ENCODE measurements at regions not wholly inside any gene's neighbourhood (a gene's known extent, or its start where the extent isn't known, plus 50 kb on each side); places are given as distances from the start of the nearest gene placed in this dataset.

GRCh38 chr4:121229993-121230392 lies 65.9 kb upstream of the TNIP3 start:
- no peak for DNase-seq (ENCODE audit: low spot score)

GRCh38 chr4:121228848-121229247 lies 64.7 kb upstream of the TNIP3 start:
- intact Hi-C loops (cut with DNase I), result no loop called here
- no peak for DNase-seq (ENCODE audit: low spot score)

More at GRCh38 chr4:121229993-121230392, 65.9 kb upstream of the TNIP3 start:
- intact Hi-C loops (cut with DNase I), result no loop called here

GRCh38 chr4:121227341-121227792 lies 63.2 kb upstream of the TNIP3 start:
- no peak for DNase-seq (ENCODE audit: low spot score)

GRCh38 chr4:121226362-121226761 lies 62.2 kb upstream of the TNIP3 start:
- DNase-seq (ENCODE audit: low spot score), result no peak
- intact Hi-C loops (cut with DNase I), result no loop called here

More at GRCh38 chr4:121227341-121227792, 63.2 kb upstream of the TNIP3 start:
- intact Hi-C loops (cut with DNase I), result no loop called here

- intact Hi-C loops (cut with DNase I), result no loop called here
Observed at GRCh38 chr4:121221608-121222007, 57.5 kb upstream of the TNIP3 start.

GRCh38 chr4:121221201-121221600 lies 57.1 kb upstream of the TNIP3 start:
- intact Hi-C loops (cut with DNase I), result no loop called here
- DNase-seq (ENCODE audit: low spot score), result no peak

More at GRCh38 chr4:121221608-121222007, 57.5 kb upstream of the TNIP3 start:
- DNase-seq (ENCODE audit: low spot score), result no peak

GRCh38 chr4:121220698-121221097 lies 56.6 kb upstream of the TNIP3 start:
- intact Hi-C loops (cut with DNase I), result no loop called here
- DNase-seq (ENCODE audit: low spot score), result no peak

- intact Hi-C loops (cut with DNase I), result no loop called here
- no peak for DNase-seq (ENCODE audit: low spot score)
Observed at GRCh38 chr4:121219227-121219626, 55.1 kb upstream of the TNIP3 start.

- DNase-seq (ENCODE audit: low spot score), result no peak
- intact Hi-C loops (cut with DNase I), result no loop called here
Observed at GRCh38 chr4:121217351-121217750, 53.2 kb upstream of the TNIP3 start.

GRCh38 chr4:121216461-121216860 lies 52.3 kb upstream of the TNIP3 start:
- intact Hi-C loops (cut with DNase I), result no loop called here
- no peak for DNase-seq (ENCODE audit: low spot score)

GRCh38 chr4:121213940-121214339 lies 49.8 kb upstream of the TNIP3 start:
- no peak for DNase-seq (ENCODE audit: low spot score)
- intact Hi-C loops (cut with DNase I), result no loop called here
